HG03064 (cell line): ENCODE measurements at regions not wholly inside any gene's neighbourhood (a gene's known extent, or its start where the extent isn't known, plus 50 kb on each side); places are given as distances from the start of the nearest gene placed in this dataset.

Experiments
- ATAC-seq: cut with Tn5 transposase; IDR thresholded peaks from one replicate; pipeline ENCODE4 v1.9.1; 2021; ENCODE audit warnings: low read depth; ENCODE audit not compliant: unreplicated experiment

DNA sequence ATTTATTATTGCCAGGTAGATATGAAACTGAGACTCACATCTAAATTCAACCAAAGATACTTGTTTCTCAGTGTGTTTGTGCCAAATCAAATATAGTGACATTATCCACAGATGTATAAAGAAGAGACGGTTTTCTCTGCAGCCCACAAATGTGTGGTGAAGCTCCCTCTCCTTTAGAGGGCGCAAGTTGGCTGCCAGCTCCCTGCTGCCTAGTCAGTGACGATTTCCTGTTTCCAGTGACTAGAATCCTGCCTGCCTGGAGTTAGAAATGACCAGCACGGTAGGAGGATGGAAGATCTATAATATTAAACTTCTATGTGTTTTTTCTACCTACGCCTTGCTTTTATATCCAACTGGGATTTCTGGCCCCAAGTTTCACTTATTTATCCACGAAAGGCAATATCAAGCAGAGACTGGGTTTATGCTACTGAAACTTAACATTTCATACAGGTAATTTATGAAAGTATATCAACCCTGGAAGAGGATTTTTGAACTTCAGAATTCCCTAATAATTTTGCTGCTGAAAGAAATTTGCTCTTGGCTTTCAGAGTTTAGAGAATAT lies 1793.7 kb upstream of the TENM3 start:
- no peak for ATAC-seq

DNA sequence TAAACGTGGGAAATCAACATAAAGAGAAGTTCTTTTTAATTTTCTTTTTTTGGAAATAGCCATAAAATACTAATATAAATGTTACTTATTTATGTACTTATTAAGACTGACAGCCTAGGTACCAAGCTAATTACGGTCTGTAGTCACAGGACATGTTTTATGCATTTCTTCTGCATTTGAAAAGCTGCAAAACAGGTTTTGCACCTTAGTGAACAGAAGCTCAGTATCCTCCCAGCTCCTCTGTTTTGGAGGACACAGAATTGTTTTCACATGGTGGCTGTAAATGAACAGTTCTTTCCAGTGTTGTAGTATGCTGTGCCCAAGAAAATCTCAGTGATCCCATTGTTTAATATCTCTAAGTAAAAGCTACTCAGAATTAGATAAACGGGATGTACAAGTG lies 1788.0 kb upstream of the TENM3 start:
- ATAC-seq = no peak

DNA sequence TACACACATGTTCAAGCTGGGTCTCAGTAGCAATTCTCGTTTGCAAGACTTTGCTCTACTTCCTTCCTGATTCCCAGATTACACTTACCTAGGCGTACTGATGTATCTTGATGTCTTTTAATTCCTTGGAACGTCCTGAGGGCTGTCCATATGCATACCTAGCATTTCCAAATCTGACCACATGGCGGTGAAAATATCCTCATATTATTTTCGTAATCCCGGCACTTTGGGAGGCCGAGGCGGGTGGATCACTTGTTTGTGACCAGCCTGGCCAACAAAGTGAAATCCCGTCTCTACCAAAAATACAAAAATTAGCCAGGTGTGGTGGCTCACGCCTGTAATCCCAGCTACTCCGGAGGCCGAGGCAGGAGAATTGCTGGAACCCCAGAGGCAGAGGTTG lies 1786.3 kb upstream of the TENM3 start:
- ATAC-seq = no peak

DNA sequence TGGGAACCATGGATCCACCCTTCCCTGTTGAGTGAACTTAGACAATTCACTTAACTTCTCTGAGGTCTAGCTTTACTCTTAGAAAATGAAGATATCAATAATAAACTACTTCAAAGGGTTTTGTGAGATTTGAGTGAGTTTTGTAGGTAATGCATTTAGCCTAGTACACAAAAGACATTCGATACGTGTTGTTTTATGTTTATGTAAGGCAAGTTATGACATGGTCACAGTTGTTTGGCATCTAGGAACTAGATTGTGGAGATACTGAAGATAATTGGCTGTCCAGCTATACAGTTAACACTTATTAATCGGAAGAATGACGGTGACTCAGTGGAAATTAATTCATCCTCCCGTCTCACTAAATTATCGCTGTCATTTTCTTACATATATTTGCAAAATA lies 1781.1 kb upstream of the TENM3 start:
- ATAC-seq = no peak

DNA sequence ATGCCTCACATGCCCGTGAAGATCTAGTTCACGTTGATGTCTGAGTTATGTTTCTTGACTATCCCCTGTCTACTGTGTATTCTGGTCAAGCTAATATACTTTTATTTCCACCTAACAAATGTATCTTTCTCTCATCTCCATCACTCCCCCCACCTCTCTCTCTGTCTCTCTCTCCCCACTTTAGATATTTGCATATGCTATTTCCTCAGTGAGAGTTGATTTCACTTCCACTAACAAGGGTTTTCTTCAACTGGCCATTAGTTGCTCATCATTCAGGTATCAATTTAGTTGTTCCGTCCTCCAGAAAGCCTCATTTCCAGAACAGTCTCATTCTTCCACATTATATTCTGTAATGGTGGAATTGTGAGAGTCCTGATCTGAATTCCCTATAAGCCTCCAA lies 1777.8 kb upstream of the TENM3 start:
- no peak for ATAC-seq

DNA sequence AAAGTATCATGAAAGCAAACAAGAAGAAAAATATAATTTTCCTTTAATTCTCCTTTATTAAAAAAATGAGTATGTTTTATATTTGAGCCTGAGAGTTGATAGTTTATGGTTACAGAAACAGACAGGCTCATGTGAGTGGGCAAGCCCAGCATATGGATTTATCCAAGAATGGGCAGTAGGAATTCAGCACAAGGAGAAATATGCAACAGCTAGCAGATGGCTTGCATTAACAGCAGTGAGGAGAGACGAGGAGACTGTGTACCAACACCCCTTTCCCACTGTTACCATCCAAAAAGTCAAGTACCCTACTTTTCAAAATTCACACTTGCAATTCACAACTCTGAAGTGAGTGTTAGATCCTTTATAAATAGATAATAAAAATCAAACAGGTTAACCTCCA lies 1760.2 kb upstream of the TENM3 start:
- ATAC-seq = no peak

DNA sequence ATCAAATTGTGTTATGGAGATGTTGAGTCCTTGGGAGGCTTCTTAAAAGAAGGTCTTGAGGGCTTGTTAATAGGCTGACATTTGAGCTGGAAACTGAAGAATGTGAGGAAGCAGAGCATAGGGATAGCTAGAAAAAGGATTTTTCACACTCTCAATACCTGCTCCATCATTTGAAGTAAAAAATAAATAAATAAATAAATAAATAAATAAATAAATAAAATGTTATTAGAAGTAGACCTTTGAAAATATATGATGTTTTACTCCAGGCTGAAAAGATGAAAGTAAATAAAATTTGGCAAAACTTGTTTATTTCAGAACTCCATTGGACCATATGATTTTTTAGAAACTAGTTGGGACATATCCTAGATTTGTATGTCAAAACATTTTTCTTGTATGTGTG lies 1757.8 kb upstream of the TENM3 start:
- no peak for ATAC-seq

DNA sequence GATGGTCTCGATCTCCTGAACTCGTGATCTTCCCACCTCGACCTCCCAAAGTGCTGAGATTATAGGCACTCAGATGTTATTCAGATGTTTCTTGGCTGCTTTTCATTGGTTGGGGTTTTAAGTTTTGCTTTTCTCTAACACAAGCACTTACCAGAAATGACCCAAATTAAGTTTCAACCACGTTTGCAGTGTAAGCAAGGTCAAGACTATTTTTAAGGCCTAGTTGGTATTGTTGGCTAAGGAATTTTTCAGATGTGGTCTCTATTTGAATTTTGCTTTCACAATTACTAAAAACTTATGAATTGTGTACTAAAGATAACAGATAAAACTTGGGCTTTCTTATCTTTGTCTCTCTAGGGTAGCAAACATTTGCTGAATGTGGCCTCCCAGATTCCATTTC lies 1756.9 kb upstream of the TENM3 start:
- ATAC-seq = no peak

DNA sequence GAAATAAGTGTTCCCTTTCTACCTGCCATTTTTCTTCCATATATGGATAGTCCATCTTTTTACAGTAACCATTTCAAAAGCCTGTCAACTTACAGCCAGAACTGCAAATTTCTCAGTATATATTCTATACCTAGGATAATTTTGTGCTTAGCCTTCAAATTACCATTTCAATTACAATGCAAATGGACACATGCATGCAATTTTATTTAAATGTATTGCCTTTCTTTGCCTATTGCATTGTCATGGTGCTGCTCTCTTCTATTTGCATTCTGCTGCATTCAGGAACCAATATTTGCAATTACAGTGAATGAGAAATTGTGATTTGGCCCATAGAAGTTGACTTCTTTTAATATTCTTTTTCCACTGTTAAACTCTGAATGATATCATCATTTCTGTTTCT lies 1753.4 kb upstream of the TENM3 start:
- ATAC-seq = no peak

DNA sequence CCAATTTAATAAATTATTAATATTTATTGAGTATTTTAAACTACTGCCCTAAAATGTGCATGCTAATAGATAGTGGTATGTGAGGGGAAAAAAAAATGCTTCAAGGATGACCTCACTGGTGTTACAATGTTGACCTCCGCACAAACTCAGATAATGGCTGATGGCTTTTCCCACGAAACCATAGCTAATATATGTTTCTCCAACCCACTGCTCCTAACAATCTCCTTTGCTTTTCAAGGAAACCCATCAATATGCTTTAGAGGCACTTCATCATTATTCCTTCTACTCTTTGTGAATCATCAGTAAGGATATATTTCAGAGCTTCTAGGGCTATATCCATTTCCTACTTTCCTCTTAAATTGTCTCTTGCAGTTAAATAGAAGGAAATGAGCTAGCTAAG lies 1752.0 kb upstream of the TENM3 start:
- ATAC-seq = no peak

DNA sequence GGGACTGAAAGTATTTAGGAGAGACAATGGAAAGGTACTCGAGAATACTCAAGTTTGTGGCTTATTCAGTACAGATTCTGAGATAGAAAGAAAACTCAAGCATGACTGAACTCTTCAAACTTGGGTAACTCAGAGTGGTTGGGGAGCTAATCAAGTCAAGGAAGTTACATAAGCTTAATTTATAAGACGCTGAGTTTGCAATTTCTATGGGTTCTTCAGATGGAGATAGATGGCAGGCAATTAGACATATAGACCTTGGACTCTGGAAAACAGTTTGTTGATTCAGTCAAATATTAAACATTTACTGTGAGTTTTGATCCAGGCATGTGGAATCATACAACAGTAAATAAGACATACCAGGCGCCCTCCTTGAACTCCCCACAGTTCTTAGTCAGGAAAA lies 1749.9 kb upstream of the TENM3 start:
- no peak for ATAC-seq

DNA sequence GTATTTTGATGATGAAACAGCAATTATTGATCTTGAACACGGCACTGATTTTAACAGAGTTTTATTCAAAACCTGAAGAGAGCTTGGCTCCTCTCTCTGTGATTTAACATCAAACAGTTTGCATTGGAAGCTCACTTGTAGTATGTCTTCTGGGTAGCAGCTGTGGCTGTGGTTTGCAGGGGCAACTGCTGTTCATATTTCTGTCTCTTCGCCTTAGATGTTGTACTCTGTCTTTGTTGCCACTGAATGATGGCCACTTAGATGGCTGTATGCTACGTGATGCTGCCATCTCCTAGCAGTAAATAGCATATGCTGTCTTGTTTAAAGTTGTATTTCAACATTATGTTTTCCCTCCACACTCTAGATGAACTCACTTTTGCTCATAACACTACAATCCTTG lies 1743.0 kb upstream of the TENM3 start:
- ATAC-seq = no peak

DNA sequence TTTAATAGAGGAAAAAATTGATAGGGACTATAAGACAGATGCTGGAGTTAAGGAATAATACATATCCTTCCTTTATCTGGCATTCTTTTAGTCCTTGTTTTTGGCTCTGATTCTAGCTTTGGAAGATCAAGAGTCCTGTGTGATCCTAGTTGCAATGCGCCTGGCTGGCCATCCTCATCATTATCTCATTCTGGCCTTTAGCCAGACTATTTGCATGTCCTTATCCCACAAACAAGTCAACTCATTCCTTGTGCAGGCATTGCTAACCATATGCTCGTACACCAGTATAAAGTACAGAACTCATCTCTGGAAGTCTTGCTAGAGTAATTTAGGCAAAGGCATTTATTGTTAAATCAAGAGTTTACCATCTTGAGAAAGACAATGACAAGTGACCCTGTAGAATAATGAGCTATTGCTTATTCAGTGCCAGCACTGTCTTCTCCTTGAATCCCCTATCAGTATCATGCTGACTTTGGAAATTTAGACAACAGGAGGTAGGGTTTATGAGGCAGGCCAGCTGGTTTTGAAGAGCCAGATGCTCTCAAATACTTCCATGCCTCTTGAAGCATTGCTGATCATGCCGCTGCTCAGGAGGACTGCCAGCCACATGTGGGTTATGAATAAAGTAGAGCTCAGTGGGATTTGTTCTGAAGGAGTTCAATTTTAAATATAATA lies 1730.3 kb upstream of the TENM3 start:
- ATAC-seq = no peak

DNA sequence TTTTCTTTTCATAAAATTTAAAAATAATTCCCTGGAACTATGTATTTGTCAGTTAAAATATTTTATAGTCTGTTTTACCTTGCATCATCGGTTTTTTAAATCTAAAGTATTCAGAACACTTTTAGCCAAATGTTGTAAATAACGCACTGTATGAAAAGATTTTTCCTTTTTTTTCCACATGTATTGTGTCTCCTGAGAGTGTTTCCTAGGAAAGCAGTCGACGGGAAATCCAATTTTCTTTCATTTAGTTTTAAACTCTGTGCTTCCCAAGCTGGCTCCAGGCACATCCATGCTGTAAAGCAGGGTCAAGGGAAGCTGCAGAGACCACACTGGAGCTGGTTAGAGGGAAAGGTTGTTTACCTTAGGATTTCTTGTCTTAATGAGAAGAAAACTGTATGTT lies 1724.3 kb upstream of the TENM3 start:
- no peak for ATAC-seq

DNA sequence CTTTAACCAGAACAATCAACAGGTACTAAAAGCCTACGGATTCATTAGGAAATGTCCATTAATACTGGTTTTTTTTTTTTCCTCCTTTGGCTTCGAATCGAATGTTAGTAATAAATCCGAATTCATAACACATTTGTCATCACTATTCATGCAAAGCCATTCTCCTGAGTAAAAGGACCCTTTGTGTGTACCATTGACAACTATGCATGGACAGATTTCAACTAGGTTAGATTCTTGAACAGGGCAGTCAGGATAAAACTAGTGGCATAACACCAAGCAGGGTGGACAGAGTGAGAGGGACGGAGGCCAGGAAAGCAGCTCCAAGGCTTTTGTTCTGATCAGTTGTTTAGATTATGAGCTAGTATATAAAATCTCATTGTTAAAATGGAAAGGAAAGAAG lies 1722.0 kb upstream of the TENM3 start:
- no peak for ATAC-seq

DNA sequence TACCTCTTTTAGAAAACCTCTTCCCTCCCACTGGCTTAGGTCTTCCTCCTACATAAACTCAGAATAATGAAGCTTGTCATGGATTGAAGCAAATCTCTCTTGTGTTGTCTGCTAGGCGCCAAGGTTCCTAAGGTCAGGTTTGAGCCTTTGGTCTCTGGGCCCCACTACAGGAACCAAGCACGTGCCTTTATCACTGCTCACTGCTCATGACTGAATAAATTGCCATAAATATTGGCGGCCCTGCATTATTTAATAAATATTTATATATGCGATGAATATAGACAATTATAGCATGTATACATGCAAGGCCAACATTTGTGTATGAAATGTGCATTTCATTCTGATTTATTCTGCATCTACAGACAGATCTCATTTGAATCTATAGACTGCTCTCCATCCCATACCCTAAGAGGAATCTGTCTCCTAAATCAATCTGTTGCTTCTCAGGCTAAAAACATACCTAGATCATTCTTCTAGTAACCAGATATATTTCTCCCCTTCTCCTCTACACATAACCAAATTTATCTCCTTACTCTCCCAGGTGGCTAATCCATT lies 1717.6 kb upstream of the TENM3 start:
- no peak for ATAC-seq

DNA sequence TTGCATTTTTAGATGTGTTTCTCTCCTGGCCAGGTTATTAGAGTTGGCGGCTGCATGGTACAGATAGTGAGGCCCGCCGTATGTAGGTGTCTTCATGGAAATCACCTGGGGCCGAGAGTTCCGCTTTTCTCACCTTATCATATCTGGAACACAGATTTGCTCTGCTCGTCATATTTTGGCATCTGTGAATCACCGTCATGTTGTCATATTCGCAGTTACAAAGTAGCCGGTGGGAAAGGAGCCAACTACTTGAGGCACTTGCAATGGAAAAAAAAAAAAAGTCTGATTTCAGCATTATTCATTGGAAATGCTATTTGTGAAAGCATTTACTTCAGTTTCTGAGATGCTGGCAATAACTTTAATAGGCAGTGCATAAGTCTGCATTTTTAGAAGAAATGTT lies 1715.2 kb upstream of the TENM3 start:
- ATAC-seq = no peak

DNA sequence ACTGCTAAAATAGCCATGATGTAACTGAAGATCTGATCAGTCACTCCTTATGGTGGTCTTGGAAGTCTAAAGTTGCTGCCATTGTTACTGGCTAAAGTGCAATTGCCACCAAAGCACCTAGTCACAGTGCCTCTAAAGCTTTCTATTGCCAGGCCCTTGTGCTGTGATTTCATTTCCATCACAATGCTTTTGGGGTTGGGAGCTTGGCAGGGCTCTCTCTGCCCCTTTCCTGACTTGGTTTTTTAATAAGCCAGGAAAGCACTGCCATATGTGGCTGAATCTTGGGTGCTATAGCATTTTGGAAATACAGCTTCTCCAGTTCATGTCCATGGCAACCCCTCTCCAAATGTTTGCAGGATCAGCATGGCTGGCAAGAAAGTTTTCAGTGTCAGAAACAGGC lies 1712.4 kb upstream of the TENM3 start:
- no peak for ATAC-seq

DNA sequence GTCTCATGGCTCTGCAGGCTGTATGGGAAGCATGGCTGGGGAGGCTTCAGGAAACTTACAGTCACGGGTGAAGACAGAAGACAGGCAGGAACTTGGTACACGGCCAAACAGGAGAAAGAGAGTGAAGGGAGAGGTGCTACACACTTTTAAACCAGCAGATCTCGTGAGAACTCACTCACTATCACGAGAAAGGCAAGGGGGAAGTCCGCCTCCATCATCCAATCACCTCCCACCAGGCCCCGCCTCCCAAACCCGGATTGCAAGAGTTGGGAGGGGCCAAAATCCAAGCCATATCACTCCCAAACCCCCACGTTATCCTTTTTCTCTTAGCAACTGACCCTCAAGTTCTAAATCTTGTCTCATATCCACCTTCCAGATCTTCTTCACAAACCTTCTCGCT lies 1710.5 kb upstream of the TENM3 start:
- no peak for ATAC-seq

DNA sequence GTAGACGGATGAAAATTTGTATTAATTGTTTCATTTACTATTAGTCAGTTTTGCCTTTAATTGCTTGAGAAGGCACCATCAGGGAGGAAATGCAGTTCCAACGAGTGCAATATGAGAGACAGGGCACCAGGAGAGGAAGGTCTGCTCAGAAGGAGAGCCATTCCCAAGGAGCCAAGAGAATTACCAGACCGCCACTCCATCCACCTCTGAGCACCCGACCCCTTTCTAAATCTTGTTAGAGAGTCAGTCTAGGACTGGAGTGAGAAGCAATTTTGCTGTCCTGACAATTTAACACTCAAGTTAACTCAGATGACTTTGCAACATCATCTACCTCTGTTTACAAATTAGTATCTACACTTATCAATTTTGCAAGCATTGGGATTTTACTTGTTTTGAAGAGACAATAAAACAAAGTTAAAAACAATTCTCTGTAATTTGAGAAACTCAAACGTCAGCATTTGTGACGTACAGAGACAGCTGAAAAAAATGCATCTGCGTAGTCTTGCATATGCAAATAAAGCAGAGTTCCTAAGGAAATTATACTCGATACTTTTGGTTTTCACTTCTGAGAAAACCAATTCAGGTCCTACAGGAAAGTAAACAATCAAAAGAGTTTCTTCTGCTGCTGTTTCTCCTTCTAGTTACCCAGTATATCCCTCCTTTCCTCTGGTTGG lies 1704.7 kb upstream of the TENM3 start:
- ATAC-seq = no peak

DNA sequence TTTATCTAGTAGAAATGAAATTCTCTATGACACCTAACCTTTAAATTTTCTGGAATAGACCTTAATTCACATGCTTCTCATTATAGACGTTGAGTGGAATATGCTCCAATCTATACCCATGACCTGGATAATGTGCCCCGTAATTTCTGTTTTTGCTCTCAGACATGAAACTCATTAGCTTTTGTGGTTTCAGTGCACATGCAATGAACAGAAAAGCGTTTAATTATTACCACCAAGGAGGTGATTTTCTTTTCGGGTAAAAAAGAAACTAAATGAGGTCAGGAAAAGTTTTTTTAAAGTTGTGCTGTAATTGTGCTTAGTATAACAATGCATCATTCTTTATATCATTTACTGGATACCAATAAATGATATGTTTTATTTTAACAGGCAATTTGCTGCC lies 1703.9 kb upstream of the TENM3 start:
- ATAC-seq = no peak

DNA sequence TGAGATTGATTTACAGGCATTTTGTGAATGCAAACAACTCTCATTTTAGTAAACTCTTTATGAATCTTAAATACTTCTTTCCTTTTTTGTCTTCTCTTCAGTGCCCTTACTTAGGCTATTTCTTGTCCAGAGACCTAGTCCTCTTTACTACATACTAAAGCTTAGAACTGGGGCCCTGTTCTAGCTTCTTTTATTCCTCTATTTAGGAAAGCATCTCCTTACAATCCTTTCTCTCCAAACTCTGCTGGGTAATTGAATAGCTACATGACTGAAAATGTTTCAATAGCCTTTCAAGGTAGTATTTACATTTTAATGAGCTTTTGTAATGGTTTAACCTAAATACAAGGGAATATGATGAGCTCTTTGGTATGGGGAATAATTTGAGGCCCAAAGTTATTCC lies 1701.5 kb upstream of the TENM3 start:
- ATAC-seq = no peak
